Aorta (tissue), 5 donors: ENCODE measurements at regions not wholly inside any gene's neighbourhood (a gene's known extent, or its start where the extent isn't known, plus 50 kb on each side); places are given as distances from the start of the nearest gene placed in this dataset.

Source experiments
- ATAC-seq: fragments of 200-7000 bp; cut with Tn5 transposase; one replicate; pipeline ENCODE4 v1.9.1; 2022; ENCODE audit warnings: moderate library complexity; ENCODE audit not compliant: low FRiP score
- DNase-seq, 2 donors: peaks; one replicate each; pipeline ENCODE4 v3.0.0-alpha.2; 2020
- H3K27ac ChIP-seq, 2 donors: one replicate each; pipeline ENCODE4 v1.5.1; 2013; ENCODE audit warnings: low read length in 2 of 2, mild to moderate bottlenecking in 2 of 2, moderate library complexity in 2 of 2, control low read depth in 1 of 2, inconsistent platforms in 1 of 2, low read depth in 1 of 2
- H3K27me3 ChIP-seq, 2 donors: one replicate each; pipeline ENCODE4 v1.6.1; 2013; ENCODE audit warnings: control low read depth in 1 of 2, low read length in 1 of 2, mild to moderate bottlenecking in 1 of 2, moderate library complexity in 1 of 2; ENCODE audit not compliant: insufficient read depth in 2 of 2, control insufficient read depth in 1 of 2
- H3K36me3 ChIP-seq, 2 donors: one replicate each; pipeline ENCODE4 v1.6.1; 2013; ENCODE audit warnings: control low read depth in 1 of 2, low read length in 1 of 2, mild to moderate bottlenecking in 1 of 2; ENCODE audit not compliant: insufficient read depth in 2 of 2, control insufficient read depth in 1 of 2
- H3K4me1 ChIP-seq, 2 donors: one replicate each; pipeline ENCODE4 v1.6.1; 2013; ENCODE audit warnings: low read length in 2 of 2, control low read depth in 1 of 2, mild to moderate bottlenecking in 1 of 2, moderate library complexity in 1 of 2; ENCODE audit not compliant: insufficient read depth in 2 of 2, control insufficient read depth in 1 of 2
- H3K4me3 ChIP-seq, 2 donors: one replicate each; pipeline ENCODE4 v1.5.1; 2013; ENCODE audit warnings: low read length in 2 of 2, control low read depth in 1 of 2, mild to moderate bottlenecking in 1 of 2
- H3K9me3 ChIP-seq: one replicate; pipeline ENCODE4 v1.6.1; 2013; ENCODE audit warnings: mild to moderate bottlenecking, low read length; ENCODE audit not compliant: control insufficient read depth
- WGBS, 2 donors: extraction: QIAGEN DNeasy Blood & Tissue Kit; methylation state at CpG; one replicate each; pipeline ENCODE4 v1.1.7; 2013; 5-methylcytosine and 5-hydroxymethylcytosine counted together
- intact Hi-C, 2 donors: fragments of 100-400 bp; cut with DNase I; formaldehyde crosslinking; loops; one replicate each; pipeline versions ENCODE4 v1.14.2 to v1.15.0; 2022
- donor health status: healthy with polysubstance abuse.
- donor health status: Bipolar disorder and iron deficiency.
- donor health status: DM: no; HTN: no; CAD: no.
- donor health status: DM: no; HTN: no; CAD: no.
- donor health status: DM: yes; HTN: yes; CAD: no.

- Histone ChIP-seq H3K4me1 (no peaks in the 10 kb centered on the region), H3K27ac (no peak overlapping the region), H3K4me3 (no peak overlapping the region), H3K27me3 (no peaks in the 10 kb centered on the region), H3K36me3 (no peaks in the 10 kb centered on the region), H3K9me3 (no peaks in the 10 kb centered on the region)
- ATAC-seq (no peak), DNase-seq (no peak)
- intact Hi-C loops, result no loop called here
- 45 to 48% methylated on average over 5 of the region's 5 CpGs for WGBS, 2 donors
These were observed 415.6 kb upstream of the FBXO33 start for GRCh38 chr14:39847852-39848251.

- Histone ChIP-seq H3K4me3 (no peak overlapping the region), H3K36me3 (no peaks in the 10 kb centered on the region), H3K9me3 (no peaks in the 10 kb centered on the region), H3K27me3 (no peaks in the 10 kb centered on the region), H3K4me1 (no peaks in the 10 kb centered on the region), H3K27ac (no peak overlapping the region)
- intact Hi-C loops, result no loop called here
- ATAC-seq (no peak), DNase-seq (no peak)
These were observed 415.0 kb upstream of the FBXO33 start for GRCh38 chr14:39847194-39847593.

GRCh38 chr14:39843881-39844280, 411.6 kb upstream of the FBXO33 start:
- ATAC-seq, result no peak
- no peak for DNase-seq
- no peak overlapping the region for H3K4me3 ChIP-seq
- intact Hi-C loops, result no loop called here
- no peaks in the 10 kb centered on the region for H3K9me3 ChIP-seq
- 74 to 79% methylated on average over 5 of the region's 5 CpGs for WGBS, 2 donors
- H3K4me1 ChIP-seq, result no peaks in the 10 kb centered on the region
- no peaks in the 10 kb centered on the region for H3K36me3 ChIP-seq
- no peaks in the 10 kb centered on the region for H3K27me3 ChIP-seq
- H3K27ac ChIP-seq, result no peak overlapping the region

GRCh38 chr14:39841088-39841487, 408.9 kb upstream of the FBXO33 start:
- ATAC-seq, result no peak
- intact Hi-C loops, result no loop called here

GRCh38 chr14:39827901-39828655, 395.8 kb upstream of the FBXO33 start:
- ATAC-seq, result no peak
- H3K4me1 ChIP-seq, result no peaks in the 10 kb centered on the region
- no peak for DNase-seq
- 74 to 84% methylated on average over 2 of the region's 2 CpGs for WGBS, 2 donors
- peaks cover 1% of the 10 kb centered on the region for H3K9me3 ChIP-seq
- H3K27ac ChIP-seq, result no peak overlapping the region
- H3K36me3 ChIP-seq, result no peaks in the 10 kb centered on the region
- H3K27me3 ChIP-seq, result no peaks in the 10 kb centered on the region
- no peak overlapping the region for H3K4me3 ChIP-seq
- intact Hi-C loops, result no loop called here

More at GRCh38 chr14:39841088-39841487, 408.9 kb upstream of the FBXO33 start:
- DNase-seq, result no peak
- no peaks in the 10 kb centered on the region for H3K9me3 ChIP-seq
- no peaks in the 10 kb centered on the region for H3K27me3 ChIP-seq
- H3K36me3 ChIP-seq, result no peaks in the 10 kb centered on the region
- no peak overlapping the region for H3K27ac ChIP-seq
- no peak overlapping the region for H3K4me3 ChIP-seq
- no peaks in the 10 kb centered on the region for H3K4me1 ChIP-seq

- no peaks in the 10 kb centered on the region for H3K36me3 ChIP-seq
- no peaks in the 10 kb centered on the region for H3K9me3 ChIP-seq
- 44 to 59% methylated on average over 3 of the region's 3 CpGs for WGBS, 2 donors
- intact Hi-C loops, result no loop called here
- DNase-seq (no peak), ATAC-seq (no peak)
- no peak overlapping the region for H3K27ac ChIP-seq
- H3K4me3 ChIP-seq, result no peak overlapping the region
- no peaks in the 10 kb centered on the region for H3K27me3 ChIP-seq
- no peaks in the 10 kb centered on the region for H3K4me1 ChIP-seq
These were observed 380.5 kb upstream of the FBXO33 start for GRCh38 chr14:39812532-39813320.

GRCh38 chr14:39807271-39807670, 375.0 kb upstream of the FBXO33 start:
- ATAC-seq, result no peak

GRCh38 chr14:39784461-39784860, 352.2 kb upstream of the FBXO33 start:
- H3K27me3 ChIP-seq, result no peaks in the 10 kb centered on the region
- no peaks in the 10 kb centered on the region for H3K4me1 ChIP-seq
- H3K27ac ChIP-seq, result no peak overlapping the region
- ATAC-seq, result no peak
- 7 to 9% methylated on average over 1 of the region's 1 CpG for WGBS, 2 donors
- intact Hi-C loops, result no loop called here
- no peaks in the 10 kb centered on the region for H3K36me3 ChIP-seq
- H3K4me3 ChIP-seq, result no peak overlapping the region
- H3K9me3 ChIP-seq, result no peaks in the 10 kb centered on the region
- DNase-seq, result no peak

More at GRCh38 chr14:39807271-39807670, 375.0 kb upstream of the FBXO33 start:
- Histone ChIP-seq H3K27ac (no peak overlapping the region), H3K4me1 (no peaks in the 10 kb centered on the region), H3K4me3 (no peak overlapping the region), H3K27me3 (no peaks in the 10 kb centered on the region), H3K36me3 (no peaks in the 10 kb centered on the region), H3K9me3 (no peaks in the 10 kb centered on the region)
- 94 to 95% methylated on average over 3 of the region's 3 CpGs for WGBS, 2 donors
- DNase-seq, result no peak
- intact Hi-C loops, result no loop called here

- H3K9me3 ChIP-seq, result no peaks in the 10 kb centered on the region
- WGBS, 2 donors, result 56 to 62% methylated on average over 5 of the region's 5 CpGs
- H3K36me3 ChIP-seq, result no peaks in the 10 kb centered on the region
- DNase-seq (no peak), ATAC-seq (no peak)
- H3K4me3 ChIP-seq, result no peak overlapping the region
- intact Hi-C loops, result no loop called here
- no peak overlapping the region for H3K27ac ChIP-seq
- no peaks in the 10 kb centered on the region for H3K27me3 ChIP-seq
- no peaks in the 10 kb centered on the region for H3K4me1 ChIP-seq
These were observed 349.2 kb upstream of the FBXO33 start for GRCh38 chr14:39781466-39781865.
